ENCODE measurements at regions not wholly inside any gene's neighbourhood (a gene's known extent, or its start where the extent isn't known, plus 50 kb on each side); places are given as distances from the start of the nearest gene placed in this dataset.

- TF ChIP-seq CTCF (conservative IDR thresholded peaks at IDR 0.05): no peak
- peaks cover 11% of the 10 kb centered on the region for H3K4me1 Mint-ChIP-seq
- Histone ChIP-seq H3K9me3 (ENCODE audit: control insufficient read depth, low read length) (no peaks in the 10 kb centered on the region), H3K27ac (ENCODE audit: low read depth, low read length) (no peak overlapping the region), H3K4me1 (ENCODE audit: control insufficient read depth, insufficient read depth, low read length) (no peaks in the 10 kb centered on the region), H3K4me3 (ENCODE audit: low read length) (no peak overlapping the region), H3K9ac (ENCODE audit: extremely low read depth, low read length, poor library complexity, severe bottlenecking) (no peak overlapping the region), H3K36me3 (ENCODE audit: control insufficient read depth, insufficient read depth, low read length) (no peaks in the 10 kb centered on the region), H3K27me3 (ENCODE audit: control insufficient read depth, insufficient read depth, low read length, poor library complexity, severe bottlenecking) (peaks cover 13% of the 10 kb centered on the region)
- H3K4me3 Mint-ChIP-seq: no peak overlapping the region
- no peaks in the 10 kb centered on the region for H3K9me3 Mint-ChIP-seq
- peaks cover 16% of the 10 kb centered on the region for H3K27me3 Mint-ChIP-seq (ENCODE audit: insufficient read depth)
- no peak overlapping the region for H3K27ac Mint-ChIP-seq
- no peak for DNase-seq
- H3K36me3 Mint-ChIP-seq (ENCODE audit: low read depth): no peaks in the 10 kb centered on the region
- WGBS, 2 experiments (ENCODE audit: insufficient coverage in 1 of 2, insufficient read length in 1 of 2): 94% methylated on average over 1 of the region's 1 CpG; no CpG with 5 or more reads in 1 of the 2 experiments
Measured at GRCh38 chr15:87722941-87723691, 533.4 kb downstream of the NTRK3 start.

- Histone ChIP-seq H3K4me1 (ENCODE audit: control insufficient read depth, insufficient read depth, low read length) (no peaks in the 10 kb centered on the region), H3K36me3 (ENCODE audit: control insufficient read depth, insufficient read depth, low read length) (no peaks in the 10 kb centered on the region), H3K9me3 (ENCODE audit: control insufficient read depth, low read length) (no peaks in the 10 kb centered on the region), H3K27me3 (ENCODE audit: control insufficient read depth, insufficient read depth, low read length, poor library complexity, severe bottlenecking) (peaks cover 21% of the 10 kb centered on the region), H3K4me3 (ENCODE audit: low read length) (no peak overlapping the region), H3K9ac (ENCODE audit: extremely low read depth, low read length, poor library complexity, severe bottlenecking) (no peak overlapping the region), H3K27ac (ENCODE audit: low read depth, low read length) (no peak overlapping the region)
- Mint-ChIP-seq H3K9me3 (no peaks in the 10 kb centered on the region), H3K27ac (no peak overlapping the region), H3K27me3 (ENCODE audit: insufficient read depth) (peaks cover 18% of the 10 kb centered on the region), H3K4me1 (peaks cover 11% of the 10 kb centered on the region), H3K4me3 (no peak overlapping the region), H3K36me3 (ENCODE audit: low read depth) (no peaks in the 10 kb centered on the region)
- TF ChIP-seq CTCF (conservative IDR thresholded peaks at IDR 0.05): no peak
- 83 to 85% methylated on average over 2 to 3 of the region's 3 CpGs for WGBS, 2 experiments (ENCODE audit: insufficient coverage in 1 of 2, insufficient read length in 1 of 2)
- no peak for DNase-seq
Measured at GRCh38 chr15:87720235-87720634, 536.3 kb downstream of the NTRK3 start.

DNA sequence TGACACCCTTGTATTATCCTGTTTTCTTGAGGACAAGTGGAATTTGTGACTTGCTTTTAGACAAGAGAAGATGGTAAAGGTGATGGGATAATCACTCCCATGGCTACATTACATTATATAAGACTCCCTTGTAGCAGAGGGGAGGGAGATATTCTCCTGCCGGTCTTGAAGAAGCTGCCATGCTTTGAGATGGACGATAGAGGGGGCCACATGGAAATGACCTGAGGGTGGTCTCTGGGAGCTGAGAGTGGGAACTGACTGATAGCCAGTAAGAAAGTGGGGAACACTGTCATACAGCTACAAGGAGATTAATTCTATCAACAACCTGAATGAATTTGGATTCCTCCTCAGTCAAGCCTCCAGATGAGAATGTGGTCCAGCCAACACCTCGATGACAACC is 540.1 kb downstream of the NTRK3 start:
- Histone ChIP-seq H3K9me3 (ENCODE audit: control insufficient read depth, low read length) (no peaks in the 10 kb centered on the region), H3K27me3 (ENCODE audit: control insufficient read depth, insufficient read depth, low read length, poor library complexity, severe bottlenecking) (peaks cover 21% of the 10 kb centered on the region), H3K27ac (ENCODE audit: low read depth, low read length) (no peak overlapping the region), H3K9ac (ENCODE audit: extremely low read depth, low read length, poor library complexity, severe bottlenecking) (no peak overlapping the region), H3K4me1 (ENCODE audit: control insufficient read depth, insufficient read depth, low read length) (no peaks in the 10 kb centered on the region), H3K36me3 (ENCODE audit: control insufficient read depth, insufficient read depth, low read length) (no peaks in the 10 kb centered on the region), H3K4me3 (ENCODE audit: low read length) (no peak overlapping the region)
- Mint-ChIP-seq H3K27me3 (ENCODE audit: insufficient read depth) (peaks cover 25% of the 10 kb centered on the region), H3K27ac (no peak overlapping the region), H3K4me1 (no peaks in the 10 kb centered on the region), H3K4me3 (no peak overlapping the region), H3K9me3 (no peaks in the 10 kb centered on the region), H3K36me3 (ENCODE audit: low read depth) (no peaks in the 10 kb centered on the region)
- 54% methylated on average over 3 of the region's 3 CpGs; no CpG with 5 or more reads in 1 of the 2 experiments for WGBS, 2 experiments (ENCODE audit: insufficient coverage in 1 of 2, insufficient read length in 1 of 2)
- peak; percentile 81 for TF ChIP-seq CTCF (conservative IDR thresholded peaks at IDR 0.05)
- DNase-seq: peak; percentile 64

All from endodermal cell (in vitro differentiated cells).